Activated CD4-positive, alpha-beta T cell treated with anti-CD3 and anti-CD28 coated beads, Interleukin-2, amount 50 U/mL, for 16 hours (primary cell): ENCODE measurements at regions not wholly inside any gene's neighbourhood (a gene's known extent, or its start where the extent isn't known, plus 50 kb on each side); places are given as distances from the start of the nearest gene placed in this dataset.
"Not testable (repeated sequence)": the region's sequence is repeated elsewhere in the genome, so short reads cannot be mapped to it uniquely, and the experiment has no call there.

Experiments used
- DNase-seq: peaks from one replicate; pipeline ENCODE4 v3.0.0-alpha.2; 2020

- DNase-seq = no peak
These were observed 248.5 kb upstream of the SLC8A1 start for GRCh38 chr2:40700231-40700954.

GRCh38 chr2:40712197-40712894 lies 260.5 kb upstream of the SLC8A1 start:
- DNase-seq = not testable (repeated sequence)

GRCh38 chr2:40716879-40717278 lies 265.0 kb upstream of the SLC8A1 start:
- no peak for DNase-seq

GRCh38 chr2:40719414-40719813 lies 267.5 kb upstream of the SLC8A1 start:
- no peak for DNase-seq

GRCh38 chr2:40721595-40721994 lies 269.7 kb upstream of the SLC8A1 start:
- no peak for DNase-seq

- no peak for DNase-seq
These were observed 271.3 kb upstream of the SLC8A1 start for GRCh38 chr2:40723194-40723593.

GRCh38 chr2:40725040-40725439 lies 273.1 kb upstream of the SLC8A1 start:
- DNase-seq = no peak

GRCh38 chr2:40725950-40726349 lies 274.1 kb upstream of the SLC8A1 start:
- DNase-seq = no peak

GRCh38 chr2:40734797-40735196 lies 282.9 kb upstream of the SLC8A1 start:
- DNase-seq = no peak

- no peak for DNase-seq
These were observed 285.3 kb upstream of the SLC8A1 start for GRCh38 chr2:40737180-40737579.

- no peak for DNase-seq
These were observed 288.5 kb upstream of the SLC8A1 start for GRCh38 chr2:40740419-40740818.

GRCh38 chr2:40741532-40741931 lies 289.6 kb upstream of the SLC8A1 start:
- DNase-seq = no peak

GRCh38 chr2:40746191-40746590 lies 294.3 kb upstream of the SLC8A1 start:
- no peak for DNase-seq

- no peak for DNase-seq
These were observed 300.1 kb upstream of the SLC8A1 start for GRCh38 chr2:40751981-40752380.

GRCh38 chr2:40752796-40753195 lies 300.9 kb upstream of the SLC8A1 start:
- no peak for DNase-seq

- DNase-seq = no peak
These were observed 303.0 kb upstream of the SLC8A1 start for GRCh38 chr2:40754912-40755311.

- DNase-seq = no peak
These were observed 306.7 kb upstream of the SLC8A1 start for GRCh38 chr2:40758401-40759155.

GRCh38 chr2:40760071-40760666 lies 308.3 kb upstream of the SLC8A1 start:
- DNase-seq = peak; percentile 9

GRCh38 chr2:40773291-40773690 lies 321.4 kb upstream of the SLC8A1 start:
- DNase-seq = no peak

- DNase-seq = no peak
These were observed 331.8 kb upstream of the SLC8A1 start for GRCh38 chr2:40783704-40784103.

- no peak for DNase-seq
These were observed 334.7 kb upstream of the SLC8A1 start for GRCh38 chr2:40786636-40787035.

GRCh38 chr2:40797120-40797519 lies 345.2 kb upstream of the SLC8A1 start:
- no peak for DNase-seq

- DNase-seq = no peak
These were observed 352.0 kb upstream of the SLC8A1 start for GRCh38 chr2:40803900-40804299.
